GM23338 (cell line): ENCODE measurements at regions not wholly inside any gene's neighbourhood (a gene's known extent, or its start where the extent isn't known, plus 50 kb on each side); places are given as distances from the start of the nearest gene placed in this dataset.

Source experiments
- ATAC-seq: fragments of 200-7000 bp; cut with Tn5 transposase; 3 replicates; pipeline ENCODE4 v1.9.1; 2020
- DNase-seq: peaks from one replicate; pipeline ENCODE4 v3.0.0-alpha.2; 2015; ENCODE audit warnings: low spot score
- H2AFZ ChIP-seq: fragments of 200-600 bp; sonication (generic); 2 replicates; pipeline ENCODE4 v1.8.0; 2016; ENCODE audit warnings: antibody characterized with exemption, mild to moderate bottlenecking, moderate library complexity
- H3F3A ChIP-seq: fragments of 200-600 bp; sonication (generic); replicated peaks from 2 replicates; pipeline ENCODE4 v1.8.0; 2017; ENCODE audit warnings: antibody characterized with exemption, mixed run types, low read depth
- H3K27ac ChIP-seq: fragments of 200-600 bp; sonication (generic); 2 replicates; pipeline ENCODE4 v1.6.1; 2016; ENCODE audit warnings: low read depth
- H3K27me3 ChIP-seq: fragments of 200-600 bp; sonication (generic); 2 replicates; pipeline ENCODE4 v1.8.0; 2016; ENCODE audit warnings: mild to moderate bottlenecking, mixed run types, moderate library complexity; ENCODE audit not compliant: insufficient read depth
- H3K36me3 ChIP-seq: fragments of 200-600 bp; sonication (generic); 2 replicates; pipeline ENCODE4 v1.8.0; 2016; ENCODE audit warnings: mild to moderate bottlenecking; ENCODE audit not compliant: insufficient read depth
- H3K4me1 ChIP-seq: fragments of 200-600 bp; sonication (generic); 2 replicates; pipeline ENCODE4 v1.8.0; 2016; ENCODE audit warnings: mild to moderate bottlenecking, moderate library complexity; ENCODE audit not compliant: insufficient read depth
- H3K4me2 ChIP-seq: fragments of 200-600 bp; sonication (generic); 2 replicates; pipeline ENCODE4 v1.7.1; 2017; ENCODE audit warnings: mixed run types
- H3K4me3 ChIP-seq: fragments of 200-600 bp; sonication (generic); 2 replicates; pipeline ENCODE4 v1.6.1; 2016; ENCODE audit warnings: mixed run types
- H3K79me2 ChIP-seq: fragments of 200-600 bp; sonication (generic); replicated peaks from 2 replicates; pipeline ENCODE4 v1.8.0; 2017; ENCODE audit warnings: mild to moderate bottlenecking; ENCODE audit not compliant: insufficient read depth
- H3K9me2 ChIP-seq: fragments of 200-600 bp; sonication (generic); 2 replicates; pipeline ENCODE4 v1.8.0; 2017; ENCODE audit not compliant: insufficient read depth
- H4K20me1 ChIP-seq: fragments of 200-600 bp; sonication (generic); replicated peaks from 2 replicates; pipeline ENCODE4 v1.8.0; 2017; ENCODE audit warnings: mild to moderate bottlenecking; ENCODE audit not compliant: insufficient read depth
- H3K27ac Mint-ChIP-seq: 2 replicates; pipeline ENCODE4 v1.8.0; 2020; ENCODE audit warnings: inconsistent platforms, mild to moderate bottlenecking, moderate library complexity, mixed read lengths
- H3K27me3 Mint-ChIP-seq: 3 replicates; pipeline ENCODE4 v1.8.0; 2022; ENCODE audit warnings: low read depth, mild to moderate bottlenecking, moderate library complexity, mixed read lengths, inconsistent platforms; ENCODE audit not compliant: insufficient read depth, poor library complexity
- H3K36me3 Mint-ChIP-seq: 3 replicates; pipeline ENCODE4 v1.8.0; 2021; ENCODE audit warnings: low read depth, mild to moderate bottlenecking, inconsistent platforms, moderate library complexity, mixed read lengths
- H3K4me1 Mint-ChIP-seq: 3 replicates; pipeline ENCODE4 v1.8.0; 2020; ENCODE audit warnings: mild to moderate bottlenecking, inconsistent platforms, mixed read lengths
- H3K4me3 Mint-ChIP-seq: 3 replicates; pipeline ENCODE4 v1.8.0; 2021; ENCODE audit warnings: moderate library complexity, mild to moderate bottlenecking, inconsistent platforms, mixed read lengths
- H3K9me3 Mint-ChIP-seq: 3 replicates; pipeline ENCODE4 v1.8.0; 2020; ENCODE audit warnings: moderate library complexity, mild to moderate bottlenecking, inconsistent platforms, mixed read lengths
- CREB1 ChIP-seq: fragments of 250-450 bp; sonication (Bioruptor Pico); IDR thresholded peaks from 2 replicates; pipeline ENCODE4 v1.5.0; 2020; ENCODE audit warnings: low read depth, mild to moderate bottlenecking, moderate library complexity
- CTCF ChIP-seq, 2 experiments: fragments of 200-600 bp in 1 of 2; sonication (generic) in 1 of 2; conservative IDR thresholded peaks; 2 replicates each; pipeline versions ENCODE4 v1.5.1 to v1.6.1; 2016 to 2017; ENCODE audit warnings: antibody characterized with exemption in 2 of 2, low read depth in 2 of 2, mild to moderate bottlenecking in 2 of 2, moderate library complexity in 1 of 2
- ETS1 ChIP-seq: IDR thresholded peaks from 2 replicates; pipeline ENCODE4 v1.6.1; 2016; ENCODE audit warnings: antibody characterized with exemption
- EZH2 ChIP-seq: fragments of 200-600 bp; sonication (generic); IDR thresholded peaks from one replicate; pipeline ENCODE4 v1.8.0; 2017; ENCODE audit warnings: antibody characterized with exemption, mild to moderate bottlenecking, low read depth; ENCODE audit not compliant: unreplicated experiment
- EZH2phosphoT487 ChIP-seq: fragments of 200-600 bp; sonication (generic); IDR thresholded peaks from one replicate; pipeline ENCODE4 v1.8.1; 2018; ENCODE audit warnings: antibody characterized with exemption; ENCODE audit not compliant: unreplicated experiment
- JUNB ChIP-seq: IDR thresholded peaks from one replicate; pipeline ENCODE4 v1.6.1; 2016; ENCODE audit warnings: antibody characterized with exemption; ENCODE audit not compliant: unreplicated experiment
- NANOG ChIP-seq: IDR thresholded peaks from 2 replicates; pipeline ENCODE4 v1.6.1; 2016; ENCODE audit warnings: antibody characterized with exemption, borderline replicate concordance
- POLR2AphosphoS5 ChIP-seq: IDR thresholded peaks from 2 replicates; pipeline ENCODE4 v1.6.1; 2016; ENCODE audit warnings: antibody characterized with exemption, low read depth
- REST ChIP-seq: IDR thresholded peaks from one replicate; pipeline ENCODE4 v1.6.1; 2018; ENCODE audit warnings: antibody characterized with exemption; ENCODE audit not compliant: unreplicated experiment
- STAT1 ChIP-seq: IDR thresholded peaks from one replicate; pipeline ENCODE4 v1.6.1; 2016; ENCODE audit warnings: antibody characterized with exemption; ENCODE audit not compliant: unreplicated experiment
- ZNF114 ChIP-seq: fragments of 250-450 bp; sonication (Bioruptor Pico); IDR thresholded peaks from 2 replicates; pipeline ENCODE4 v1.5.0; 2020; ENCODE audit warnings: mild to moderate bottlenecking, moderate library complexity
- ZNF331 ChIP-seq: fragments of 250-450 bp; sonication (Bioruptor Pico); IDR thresholded peaks from 2 replicates; pipeline ENCODE4 v1.5.0; 2020; ENCODE audit warnings: low read depth, mild to moderate bottlenecking, moderate library complexity
- ZNF462 ChIP-seq: fragments of 250-450 bp; sonication (Bioruptor Pico); IDR thresholded peaks from 2 replicates; pipeline ENCODE4 v1.5.0; 2020; ENCODE audit warnings: mild to moderate bottlenecking, moderate library complexity

GRCh38 chr15:70283511-70283910 lies 185.8 kb upstream of the TLE3 start:
- Histone ChIP-seq H3F3A (no peaks in the 10 kb centered on the region), H3K4me3 (no peak overlapping the region), H4K20me1 (no peaks in the 10 kb centered on the region), H3K27me3 (no peaks in the 10 kb centered on the region), H3K27ac (no peak overlapping the region), H3K9me2 (0 out of 2 replicates have a peak, but pooled peaks cover 4% of the 10 kb centered on the region), H3K79me2 (no peaks in the 10 kb centered on the region), H3K4me1 (peaks cover 11% of the 10 kb centered on the region), H2AFZ (no peak overlapping the region), H3K36me3 (no peaks in the 10 kb centered on the region), H3K4me2 (no peak overlapping the region)
- no peak overlapping the region for H3K4me3 Mint-ChIP-seq
- no peaks in the 10 kb centered on the region for H3K36me3 Mint-ChIP-seq
- TF ChIP-seq REST (no peak), EZH2phosphoT487 (no peak), CREB1 (CRISPR knock-in tag) (no peak), JUNB (no peak), NANOG (no peak), ETS1 (no peak), CTCF (conservative IDR thresholded peaks at IDR 0.05; ENCODE audit: low read depth in 2 of 2) (no peak), ZNF331 (CRISPR knock-in tag) (no peak), ZNF462 (CRISPR knock-in tag) (no peak), STAT1 (no peak), POLR2AphosphoS5 (no peak), EZH2 (no peak), ZNF114 (CRISPR knock-in tag) (no peak)
- ATAC-seq, result no peak
- no peak for DNase-seq
- peaks cover 12% of the 10 kb centered on the region for H3K4me1 Mint-ChIP-seq
- H3K27me3 Mint-ChIP-seq, result peaks cover 6% of the 10 kb centered on the region
- no peak overlapping the region for H3K27ac Mint-ChIP-seq
- no peaks in the 10 kb centered on the region for H3K9me3 Mint-ChIP-seq
